SW 1271 (cell line): ENCODE measurements at regions not wholly inside any gene's neighbourhood (a gene's known extent, or its start where the extent isn't known, plus 50 kb on each side); places are given as distances from the start of the nearest gene placed in this dataset.

Source experiments
- DNase-seq, 2 experiments: peaks; one replicate each; lab custom pipeline; 2025; lab: John Stamatoyannopoulos, UW

DNA sequence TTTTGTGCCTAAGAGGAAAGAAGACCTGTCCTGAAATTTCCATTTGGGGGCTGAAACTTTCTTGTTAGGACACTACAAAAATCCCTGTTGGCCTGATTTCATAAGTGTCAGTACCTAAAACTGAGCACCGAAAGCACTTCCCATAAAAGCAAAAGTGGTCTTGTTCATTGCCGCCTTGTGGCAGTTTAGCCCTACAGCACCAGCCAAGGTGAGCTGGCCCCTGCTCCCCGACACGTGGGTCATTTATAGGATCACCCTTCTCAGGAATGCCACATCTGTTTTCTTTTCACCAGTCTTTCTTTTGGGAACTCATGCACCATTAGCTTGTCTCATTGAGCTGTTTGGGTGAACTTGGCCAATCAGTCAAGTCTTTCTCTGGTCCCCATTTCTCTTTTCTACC is 155.8 kb upstream of the KAZN start:
- DNase-seq, result no peak

DNA sequence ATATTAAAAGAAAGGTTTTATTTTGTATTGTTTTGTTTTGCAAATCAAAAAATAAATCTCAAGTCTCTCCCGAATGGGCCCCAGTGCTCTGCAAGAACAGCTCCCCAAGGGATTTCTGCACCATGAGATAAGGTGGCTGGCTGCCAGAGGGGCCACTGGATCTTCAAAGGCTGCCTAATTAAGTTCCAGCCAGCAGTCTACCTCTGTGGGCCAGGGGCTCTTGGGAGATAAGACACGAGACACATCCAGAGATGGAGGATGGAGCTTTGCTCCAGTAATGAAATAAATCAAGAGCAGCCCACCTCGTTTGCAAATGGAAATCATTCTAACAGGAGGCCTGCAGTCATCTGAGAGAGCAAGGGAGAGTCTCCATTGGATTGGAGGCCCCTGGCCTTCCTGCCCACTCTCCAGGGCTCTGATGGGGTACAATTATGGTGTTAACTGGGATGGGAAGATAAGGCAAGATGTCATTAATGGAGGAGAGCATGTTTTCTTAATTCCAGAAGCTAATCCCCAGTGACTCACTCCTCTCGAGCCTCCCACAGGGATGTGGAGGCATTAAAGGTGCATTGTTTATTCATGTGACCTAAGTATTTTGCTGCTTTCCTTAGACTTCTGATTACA is 155.2 kb upstream of the KAZN start:
- peak in 1 of 2 experiments; percentile 1 for DNase-seq

DNA sequence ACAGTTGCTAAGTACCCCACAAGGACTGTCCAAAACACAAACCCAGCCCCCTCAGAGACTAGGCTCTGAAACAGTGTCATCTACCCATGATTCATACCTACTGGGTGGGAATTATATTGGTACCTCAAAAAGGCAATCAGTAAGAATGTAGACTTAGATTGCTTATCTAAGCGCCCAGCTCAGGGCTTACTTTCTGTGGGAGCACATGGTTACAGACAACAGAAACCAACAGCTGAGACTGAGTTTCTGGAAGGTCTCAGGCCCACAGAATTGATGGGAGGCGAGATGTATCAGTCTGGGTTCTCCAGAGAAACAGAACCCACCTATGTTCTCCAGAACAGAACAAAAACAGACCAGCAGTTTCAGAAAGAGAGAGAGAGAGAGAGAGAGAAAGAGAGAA is 147.3 kb upstream of the KAZN start:
- DNase-seq, result no peak

DNA sequence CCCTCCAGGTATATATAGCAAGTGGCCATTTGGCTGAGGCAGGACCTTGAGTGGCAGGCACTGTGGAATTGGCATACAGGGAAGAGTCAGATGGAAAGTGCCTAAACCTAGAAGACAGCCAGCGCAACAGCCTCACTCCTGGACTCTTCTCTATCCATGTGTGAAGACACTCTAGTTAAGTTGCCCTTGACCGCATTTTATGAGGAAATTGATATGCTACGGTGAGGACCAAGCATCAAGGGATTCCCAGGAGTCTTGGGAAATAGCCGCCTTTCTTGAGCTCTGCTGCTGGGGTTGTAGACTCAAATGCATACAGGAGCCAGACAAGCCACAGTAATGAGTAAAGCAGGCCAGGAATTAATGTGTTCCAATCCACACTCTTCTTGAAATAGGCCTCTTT is 145.9 kb upstream of the KAZN start:
- DNase-seq, result no peak

DNA sequence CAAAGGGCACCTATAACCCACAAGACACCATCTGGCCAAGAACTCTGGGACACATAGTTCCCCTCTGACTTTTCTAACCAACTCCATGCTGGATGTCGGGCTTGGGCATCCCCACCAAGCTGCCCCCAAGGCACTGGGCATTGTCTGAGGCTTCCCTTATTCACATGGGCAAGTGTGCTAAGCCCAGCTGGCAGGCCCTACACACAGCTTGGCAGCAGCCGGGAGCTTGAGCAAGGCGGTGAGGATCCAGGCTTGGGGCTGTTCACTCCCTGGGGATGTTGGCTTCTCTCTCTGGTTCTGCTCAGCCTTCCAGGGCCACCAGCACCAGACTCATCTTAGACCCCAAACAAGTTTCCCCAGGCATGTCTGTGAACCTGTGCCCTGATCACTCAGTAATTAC is 138.3 kb upstream of the KAZN start:
- DNase-seq, result no peak

DNA sequence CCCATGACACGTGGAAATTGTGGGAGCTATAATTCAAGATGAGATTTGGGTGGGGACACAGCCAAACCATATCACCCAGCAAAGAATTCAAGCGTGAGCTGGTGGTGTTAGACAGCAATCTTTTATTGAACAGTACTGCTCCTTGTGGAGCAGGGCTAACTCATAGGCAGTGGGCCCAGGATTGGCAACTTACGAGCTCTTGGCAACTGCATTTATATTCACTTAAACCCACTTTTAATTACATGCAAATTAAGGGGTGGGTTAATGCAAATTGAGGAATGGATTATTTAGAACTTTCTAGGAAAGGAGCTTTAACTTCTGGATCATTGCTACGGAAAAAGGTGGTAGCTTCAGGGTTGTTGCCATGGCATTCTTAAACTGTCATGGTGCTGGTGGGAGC is 135.6 kb upstream of the KAZN start:
- no peak for DNase-seq

DNA sequence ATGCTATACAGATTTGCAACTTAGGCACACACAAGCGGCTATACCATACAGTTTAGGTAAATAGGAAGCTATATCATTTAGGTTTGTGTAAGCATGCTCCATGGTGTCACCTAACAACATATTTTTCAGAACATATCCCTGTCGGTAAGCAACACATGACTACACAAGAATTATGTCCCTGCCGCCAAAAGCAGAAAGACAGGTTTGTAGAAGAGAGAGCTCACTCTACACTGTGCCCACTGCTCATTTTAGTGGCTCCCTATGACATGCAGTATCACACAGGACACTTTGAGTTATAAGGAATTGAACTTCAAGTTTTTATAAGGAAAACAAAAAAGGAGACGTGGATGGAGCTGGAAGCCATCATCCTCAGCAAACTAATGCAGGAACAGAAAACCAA is 132.5 kb upstream of the KAZN start:
- no peak for DNase-seq

DNA sequence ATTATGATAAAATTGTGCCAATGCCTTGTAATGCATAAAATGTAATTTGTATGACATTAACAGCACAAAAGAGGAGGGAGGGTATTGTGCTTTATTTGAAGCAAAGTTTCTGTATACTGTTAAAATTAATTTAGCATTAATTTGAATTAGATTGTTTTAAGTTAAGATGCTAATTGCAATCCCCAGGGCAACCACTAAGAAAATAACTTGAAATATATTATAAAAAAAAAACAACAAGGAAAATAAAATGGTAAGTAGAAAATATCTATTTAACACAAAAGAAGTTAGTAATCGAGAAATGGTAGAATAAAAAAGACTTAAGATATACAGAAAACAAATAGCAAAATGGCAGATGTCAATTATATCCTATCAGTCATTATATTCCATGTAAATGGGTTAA is 131.4 kb upstream of the KAZN start:
- DNase-seq, result no peak

DNA sequence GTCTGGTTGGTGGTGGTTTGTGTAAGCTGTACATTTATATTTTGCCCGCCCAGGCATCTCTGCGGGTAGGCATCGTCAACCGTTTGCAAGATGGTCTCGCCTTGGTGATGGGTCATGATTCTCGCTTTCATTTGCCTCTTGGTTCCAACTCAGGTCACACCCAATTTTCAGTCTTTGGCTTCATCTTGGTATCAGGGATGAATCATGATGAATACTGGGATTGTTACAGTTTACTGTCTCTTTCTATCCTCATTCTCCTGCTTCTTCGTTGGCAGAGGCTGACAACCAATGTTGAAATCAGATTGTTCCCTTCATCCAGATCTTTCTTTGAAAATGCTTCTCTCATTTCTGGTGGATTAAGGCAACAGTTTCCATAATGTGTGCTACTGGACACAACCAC is 129.7 kb upstream of the KAZN start:
- DNase-seq, result no peak

DNA sequence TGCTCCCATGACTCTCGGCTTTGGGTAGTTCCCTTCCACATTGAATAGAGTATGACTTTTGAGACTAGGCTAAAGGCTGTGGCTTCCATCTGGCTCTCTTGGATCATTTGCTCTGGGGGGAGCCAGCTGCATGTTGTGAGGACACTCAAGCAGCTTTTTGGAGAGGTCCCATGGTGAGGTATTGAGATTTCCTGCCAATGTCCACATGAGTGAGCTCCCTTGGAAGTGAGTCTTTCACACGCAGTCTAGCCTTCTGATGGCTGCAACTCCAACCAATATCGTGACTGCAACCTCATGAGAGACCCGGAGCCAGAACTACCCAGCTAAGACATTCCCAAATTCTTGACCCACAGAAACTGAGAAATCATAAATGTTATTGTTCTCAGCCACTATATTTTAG is 127.7 kb upstream of the KAZN start:
- no peak for DNase-seq

DNA sequence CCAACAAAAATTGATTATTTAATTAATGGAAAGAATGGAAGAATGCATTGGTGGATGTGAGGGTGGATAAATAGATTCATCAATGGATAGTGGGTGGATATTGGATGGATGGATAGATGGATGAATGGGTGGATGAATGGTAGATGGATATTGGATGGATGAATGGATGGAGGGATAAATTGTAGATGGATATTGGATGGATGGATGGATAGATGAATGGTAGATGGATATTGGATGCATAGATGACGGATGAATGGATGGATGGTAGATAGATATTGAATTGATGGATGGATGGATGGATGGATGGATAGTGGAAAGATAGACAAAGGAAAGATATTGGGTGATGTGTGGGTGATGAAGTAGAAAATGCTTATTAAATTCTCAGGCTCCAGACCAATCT is 123.6 kb upstream of the KAZN start:
- no peak for DNase-seq

DNA sequence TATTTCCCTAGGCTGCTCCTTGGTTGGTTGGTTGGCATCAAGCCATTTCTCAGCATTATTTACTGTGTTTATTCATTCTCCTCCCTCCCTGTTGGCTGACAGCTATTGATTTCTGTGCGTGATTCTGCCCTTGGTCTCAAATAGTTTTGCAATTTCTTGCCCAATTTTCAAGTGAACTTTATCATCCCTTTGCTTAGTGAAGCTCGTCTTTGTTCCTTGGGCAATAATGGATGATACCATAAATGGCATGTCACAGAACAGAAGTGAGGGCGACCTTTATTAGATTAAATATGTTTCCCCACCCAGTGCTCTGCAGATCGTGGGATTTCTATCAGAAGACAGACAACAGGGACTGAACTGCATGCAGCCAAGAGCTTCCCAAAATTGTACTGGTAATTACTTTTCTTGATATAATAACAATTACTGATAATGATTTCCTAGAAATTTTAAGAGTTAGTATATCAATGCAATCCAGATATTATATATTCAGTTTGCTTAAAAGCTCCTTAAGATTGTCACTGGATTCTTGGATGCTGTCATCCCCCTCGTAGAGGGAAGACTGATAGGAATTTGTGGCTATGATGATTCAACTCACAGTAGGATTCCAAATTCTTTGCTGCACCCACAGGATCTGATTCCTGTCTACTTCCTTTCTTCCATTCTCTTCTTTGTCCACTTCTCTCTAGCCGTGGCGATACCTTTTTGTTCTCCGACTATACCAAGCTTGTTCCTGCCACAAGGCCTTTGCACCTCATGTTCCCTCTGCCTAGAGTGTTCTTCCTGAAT is 122.1 kb upstream of the KAZN start:
- peak in 1 of 2 experiments; percentile 53 for DNase-seq

DNA sequence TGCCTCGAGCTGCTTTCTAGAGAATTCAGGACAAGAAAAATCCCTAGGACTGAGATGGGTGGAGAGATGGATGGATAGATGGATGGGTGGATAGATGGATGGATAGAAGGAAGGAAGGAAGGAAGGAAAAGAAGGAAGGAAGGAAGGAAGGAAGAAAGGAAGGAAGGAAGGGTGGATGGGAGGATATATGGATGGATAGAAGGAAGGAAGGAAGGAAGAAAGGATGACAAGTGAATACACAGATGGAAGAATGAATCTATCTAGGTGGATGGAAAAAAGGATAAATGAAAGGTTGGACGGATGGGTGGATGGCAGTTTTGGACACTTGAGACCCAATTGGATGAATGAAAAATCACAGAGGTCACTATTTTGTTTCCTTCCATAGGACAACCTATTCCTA is 120.4 kb upstream of the KAZN start:
- DNase-seq, result no peak

DNA sequence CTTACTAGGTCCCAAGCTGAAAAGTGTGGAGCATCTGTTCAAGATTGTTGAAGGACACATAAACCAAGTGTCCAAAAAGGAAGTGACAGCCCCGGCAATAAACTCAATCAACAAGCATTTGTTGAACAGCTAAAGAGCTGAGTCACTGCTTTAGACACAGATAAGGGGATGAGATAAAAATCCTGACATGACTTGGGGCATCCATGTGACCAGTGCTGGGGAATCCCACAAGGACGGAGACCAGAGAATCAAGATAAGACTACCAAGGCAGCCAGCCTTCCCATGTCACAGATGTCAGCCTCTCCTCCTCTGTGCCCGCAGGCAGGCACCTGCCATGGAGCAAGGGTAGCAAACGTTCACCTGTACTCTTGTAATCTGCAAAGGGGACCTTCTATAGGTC is 118.6 kb upstream of the KAZN start:
- DNase-seq, result peak in 1 of 2 experiments; percentile 24

DNA sequence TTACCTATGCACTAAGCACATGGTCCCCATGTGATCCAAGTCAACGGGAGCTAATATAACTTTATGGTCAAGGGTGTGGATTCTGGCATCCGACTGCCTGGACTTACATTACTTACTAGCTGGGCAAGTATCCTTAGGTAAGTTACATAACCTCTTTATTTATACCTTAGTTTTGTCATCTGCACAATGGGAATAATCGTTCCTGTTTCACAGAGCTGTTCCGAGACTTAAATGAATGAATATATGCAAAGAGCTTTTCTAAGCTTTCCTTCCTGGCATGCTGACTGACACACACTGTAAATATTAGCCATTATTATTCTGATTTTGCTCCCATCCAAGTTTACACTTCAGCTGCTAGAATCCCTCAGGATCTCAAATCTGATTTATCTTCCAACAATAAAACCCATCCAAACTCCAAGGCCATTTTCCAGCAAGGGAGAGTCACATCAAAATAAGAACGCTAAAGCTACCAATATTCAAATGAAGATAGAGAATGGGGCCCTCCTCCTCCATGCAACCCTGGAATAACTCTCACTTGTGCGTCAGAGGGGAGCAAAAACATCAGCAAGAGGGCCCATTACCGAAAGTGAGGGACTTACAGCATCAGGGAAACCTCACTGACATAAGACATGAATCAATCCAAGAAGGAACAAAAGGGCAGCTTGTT is 115.6 kb upstream of the KAZN start:
- no peak for DNase-seq

DNA sequence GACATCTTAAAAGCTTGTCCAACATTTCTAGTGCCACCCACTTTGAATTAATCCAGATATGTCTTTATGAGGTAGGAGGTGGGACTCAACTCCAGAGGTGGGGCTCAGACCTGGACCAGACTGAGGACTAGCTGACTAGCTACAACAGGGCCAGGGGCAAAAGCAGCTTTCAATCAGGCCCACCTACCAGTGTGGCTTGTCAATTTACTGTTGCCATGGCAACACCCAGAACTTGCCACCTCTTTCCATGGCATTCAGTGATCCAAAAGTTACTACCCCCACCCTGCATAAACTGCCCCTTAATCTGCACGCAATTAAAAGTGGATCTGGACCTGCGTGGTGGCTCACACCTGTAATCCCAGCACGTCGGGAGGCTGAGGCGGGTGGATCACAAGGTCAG is 113.2 kb upstream of the KAZN start:
- no peak for DNase-seq

DNA sequence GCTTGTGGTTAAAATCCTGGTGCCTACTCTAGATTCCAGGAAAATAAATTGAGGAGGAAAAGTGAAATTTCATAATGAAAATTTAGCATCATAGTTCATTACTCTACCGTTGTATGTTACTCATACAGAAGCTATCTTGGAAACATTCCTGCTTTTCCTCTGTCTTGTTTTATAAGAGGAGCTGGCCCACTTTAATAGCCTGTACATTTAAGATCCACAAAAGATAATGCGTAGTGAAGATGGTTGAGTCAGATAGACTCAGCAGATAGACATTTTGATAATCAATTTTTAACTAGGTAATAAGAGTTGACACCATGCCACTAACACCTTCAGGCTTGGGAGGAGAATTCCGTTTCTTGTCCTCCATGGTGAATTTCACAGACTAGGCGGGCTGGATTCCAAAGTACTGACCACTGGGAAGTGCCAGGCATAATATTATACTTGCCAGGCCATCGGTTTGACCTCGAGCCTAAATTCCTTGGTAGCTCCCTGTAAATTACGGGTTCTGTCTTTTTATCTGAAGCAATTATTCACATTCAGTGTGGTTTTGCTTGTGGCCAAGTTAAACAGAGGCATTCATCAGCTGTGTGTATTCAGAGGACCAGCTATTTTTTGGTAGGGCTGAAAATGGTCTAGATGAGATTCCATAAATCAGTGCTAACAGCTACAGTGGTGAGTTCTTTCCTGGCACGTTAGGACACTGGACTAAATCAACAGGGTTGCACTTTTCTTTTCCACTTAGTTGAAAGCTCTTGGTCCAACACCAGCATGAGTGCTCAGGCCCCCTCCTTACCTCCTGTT is 111.9 kb upstream of the KAZN start:
- peak; percentile 39 to 66 for DNase-seq

DNA sequence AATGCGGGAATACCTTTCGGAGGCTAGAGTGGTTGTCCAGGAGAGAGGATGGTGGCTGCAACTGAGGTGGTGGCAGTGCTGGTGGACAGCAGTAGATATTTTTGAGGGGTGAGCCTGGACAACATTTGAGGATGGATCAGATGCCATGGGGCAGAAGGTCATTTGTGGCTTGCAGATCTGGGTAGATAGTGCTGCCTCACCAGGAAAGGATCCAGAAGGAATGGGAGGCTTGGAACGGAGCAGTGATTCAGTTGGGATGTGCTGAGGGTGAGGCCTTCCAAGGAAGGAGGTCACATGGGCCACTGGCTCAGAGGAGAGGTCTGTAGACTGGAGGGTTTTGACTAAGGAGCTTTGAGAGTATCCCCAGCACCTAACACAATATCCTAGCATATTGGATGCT is 110.8 kb upstream of the KAZN start:
- no peak for DNase-seq

DNA sequence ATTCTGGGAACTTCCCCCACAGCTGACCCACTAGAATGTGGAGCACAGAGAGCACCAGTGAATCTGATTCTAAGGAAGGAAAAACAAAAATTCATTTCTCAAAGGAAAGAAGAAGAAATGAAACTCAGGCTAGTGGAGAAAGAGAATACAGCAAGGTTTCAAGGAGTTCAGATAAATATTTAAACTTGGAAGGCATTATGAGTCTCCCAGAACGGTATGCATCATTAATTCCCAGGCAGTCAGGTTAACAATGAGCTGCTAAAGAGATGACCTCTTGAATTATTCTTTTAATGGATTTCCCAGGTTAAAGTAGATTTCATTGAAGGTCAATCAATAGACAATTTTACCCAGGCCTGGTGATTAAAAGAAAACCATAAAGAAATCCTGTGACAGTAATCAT is 103.6 kb upstream of the KAZN start:
- no peak for DNase-seq

DNA sequence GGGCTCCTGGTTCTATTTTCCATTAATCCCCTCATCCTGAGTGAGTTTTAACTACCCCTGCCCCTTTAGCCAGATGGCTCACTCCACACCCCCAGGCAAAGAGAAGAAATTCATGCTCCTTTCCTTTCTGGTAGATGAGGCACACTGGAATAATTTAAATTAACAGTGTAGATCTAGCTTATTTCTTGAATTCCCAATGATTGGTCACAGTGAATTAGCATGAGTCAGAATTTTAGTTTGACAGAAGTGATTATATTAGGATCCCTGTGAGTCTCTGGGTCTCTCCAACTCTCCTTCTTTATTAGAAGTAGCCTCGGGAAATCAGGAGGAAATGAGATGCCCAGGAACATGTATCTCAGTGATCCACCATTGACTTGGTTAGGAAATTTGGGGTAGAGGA is 103.1 kb upstream of the KAZN start:
- no peak for DNase-seq

DNA sequence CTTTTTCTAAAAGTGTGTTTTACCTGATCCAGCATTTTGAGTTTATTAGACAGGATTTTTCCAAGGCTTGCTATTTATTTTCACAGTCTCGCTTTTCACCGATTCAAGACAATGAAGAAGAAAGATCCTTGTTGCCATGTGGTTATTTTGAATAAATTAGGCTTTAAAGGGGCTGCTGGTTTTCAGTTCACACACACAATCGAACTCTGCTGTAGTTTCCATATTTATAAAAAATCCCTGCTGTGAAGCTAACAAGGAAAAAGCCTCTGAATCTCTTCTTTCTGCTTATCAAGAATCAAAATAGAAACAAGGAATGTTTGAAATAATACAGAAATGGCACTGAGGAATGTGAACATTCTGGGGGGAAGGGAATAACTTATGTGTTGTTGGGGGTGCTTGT is 102.5 kb upstream of the KAZN start:
- DNase-seq, result no peak

DNA sequence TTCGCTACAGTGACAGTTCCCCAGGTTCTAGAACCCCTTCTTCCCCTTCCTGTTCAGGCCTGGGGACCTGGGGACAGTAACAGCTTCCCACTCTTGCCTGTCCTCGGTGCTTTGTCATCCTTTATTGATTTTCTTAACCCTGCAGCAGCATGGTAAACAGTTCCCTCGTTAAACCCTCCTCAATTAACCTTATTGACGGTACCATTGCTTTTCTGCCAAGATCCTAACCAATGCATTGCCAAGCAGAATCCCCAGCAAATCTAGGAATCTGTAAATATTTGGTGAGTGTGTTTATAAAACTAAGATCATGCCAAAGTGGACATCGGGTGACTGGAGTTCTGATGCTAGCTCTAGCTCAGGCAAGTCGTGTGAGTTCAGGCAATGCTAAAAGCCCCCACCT is 99.6 kb upstream of the KAZN start:
- no peak for DNase-seq
